PC-3 (cell line): ENCODE measurements at regions not wholly inside any gene's neighbourhood (a gene's known extent, or its start where the extent isn't known, plus 50 kb on each side); places are given as distances from the start of the nearest gene placed in this dataset.

ENCODE experiments used
- ATAC-seq: fragments of 200-7000 bp; cut with Tn5 transposase; 2 replicates; pipeline ENCODE4 v1.9.1; 2020; ENCODE audit warnings: mild to moderate bottlenecking, moderate library complexity
- BruUV-seq: library from RNA; stranded (reverse); fragments of 400-500 nt; replicated peaks from 2 replicates; lab custom pipeline; 2021; lab: Mats Ljungman, UMichigan
- CTCF ChIA-PET: fragments of 300-600 bp; sonication (Branson Sonifier 250); formaldehyde crosslinking; loops from one replicate; lab custom pipeline; 2022; ENCODE audit warnings: antibody characterized with exemption; lab: Charles Lee
- POLR2A ChIA-PET: fragments of 300-600 bp; sonication (Branson Sonifier 250); formaldehyde crosslinking; loops from one replicate; lab custom pipeline; 2022; ENCODE audit warnings: antibody characterized with exemption; ENCODE audit not compliant: unreplicated experiment; lab: Charles Lee
- DNase-seq: peaks from one replicate; pipeline ENCODE4 v3.0.0-alpha.2; 2015
- H2AFZ ChIP-seq: fragments of 300-600 bp; sonication (generic); 2 replicates; pipeline ENCODE4 v1.6.0; 2016; ENCODE audit warnings: antibody characterized with exemption, low read length
- H3F3A ChIP-seq: fragments of 300-600 bp; sonication (generic); one replicate; pipeline ENCODE4 v1.6.0; 2017; ENCODE audit warnings: antibody characterized with exemption, low read length, control low read depth, mild to moderate bottlenecking; ENCODE audit not compliant: unreplicated experiment
- H3K27ac ChIP-seq: fragments of 300-600 bp; sonication (generic); 2 replicates; pipeline ENCODE4 v1.5.1; 2016; ENCODE audit warnings: mild to moderate bottlenecking, low read length
- H3K27me3 ChIP-seq: fragments of 300-600 bp; sonication (generic); 2 replicates; pipeline ENCODE4 v1.6.1; 2016; ENCODE audit warnings: low read length, mixed read lengths
- H3K36me3 ChIP-seq: fragments of 300-600 bp; sonication (generic); 2 replicates; pipeline ENCODE4 v1.6.1; 2016; ENCODE audit warnings: low read depth, mixed run types, low read length, mixed read lengths
- H3K4me1 ChIP-seq: fragments of 300-600 bp; sonication (generic); 2 replicates; pipeline ENCODE4 v1.5.1; 2016; ENCODE audit warnings: low read length; ENCODE audit not compliant: insufficient read depth
- H3K4me2 ChIP-seq: fragments of 300-600 bp; sonication (generic); 2 replicates; pipeline ENCODE4 v1.6.0; 2016; ENCODE audit warnings: low read length
- H3K4me3 ChIP-seq: fragments of 300-600 bp; sonication (generic); 2 replicates; pipeline ENCODE4 v1.5.1; 2016; ENCODE audit warnings: mild to moderate bottlenecking, low read length, mixed read lengths
- H3K79me2 ChIP-seq: fragments of 300-600 bp; sonication (generic); 2 replicates; pipeline ENCODE4 v1.6.1; 2017; ENCODE audit warnings: low read length, mixed read lengths
- H3K9ac ChIP-seq: fragments of 300-600 bp; sonication (generic); 2 replicates; pipeline ENCODE4 v1.6.0; 2016; ENCODE audit warnings: mild to moderate bottlenecking, low read length
- H3K9me2 ChIP-seq: fragments of 300-600 bp; sonication (generic); replicated peaks from 2 replicates; pipeline ENCODE4 v1.6.1; 2016; ENCODE audit warnings: mixed run types, low read length, mixed read lengths
- H3K9me3 ChIP-seq: fragments of 300-600 bp; sonication (generic); 2 replicates; pipeline ENCODE4 v1.6.1; 2016; ENCODE audit warnings: low read length, mixed read lengths
- H4K20me1 ChIP-seq: fragments of 300-600 bp; sonication (generic); 2 replicates; pipeline ENCODE4 v1.6.1; 2016; ENCODE audit warnings: low read length, mixed read lengths
- EZH2 ChIP-seq: fragments of 300-600 bp; sonication (generic); IDR thresholded peaks from one replicate; pipeline ENCODE4 v1.6.1; 2017; ENCODE audit warnings: antibody characterized with exemption, mild to moderate bottlenecking, low read length; ENCODE audit not compliant: unreplicated experiment
- EZH2phosphoT487 ChIP-seq: fragments of 300-600 bp; sonication (generic); IDR thresholded peaks from 2 replicates; pipeline ENCODE4 v1.6.1; 2018; ENCODE audit warnings: mild to moderate bottlenecking, antibody characterized with exemption, low read length, borderline replicate concordance
- intact Hi-C: fragments of 100-400 bp; cut with micrococcal nuclease; formaldehyde crosslinking; loops from 2 replicates; pipeline ENCODE4 v1.9.0; 2023
- TF ChIP-seq, protein P1 (sequence below): fragments of 300-600 bp; sonication (generic); conservative IDR thresholded peaks from 2 replicates; pipeline ENCODE4 v1.5.1; 2017; ENCODE audit warnings: antibody characterized with exemption, low read depth, mild to moderate bottlenecking, low read length

DNA sequence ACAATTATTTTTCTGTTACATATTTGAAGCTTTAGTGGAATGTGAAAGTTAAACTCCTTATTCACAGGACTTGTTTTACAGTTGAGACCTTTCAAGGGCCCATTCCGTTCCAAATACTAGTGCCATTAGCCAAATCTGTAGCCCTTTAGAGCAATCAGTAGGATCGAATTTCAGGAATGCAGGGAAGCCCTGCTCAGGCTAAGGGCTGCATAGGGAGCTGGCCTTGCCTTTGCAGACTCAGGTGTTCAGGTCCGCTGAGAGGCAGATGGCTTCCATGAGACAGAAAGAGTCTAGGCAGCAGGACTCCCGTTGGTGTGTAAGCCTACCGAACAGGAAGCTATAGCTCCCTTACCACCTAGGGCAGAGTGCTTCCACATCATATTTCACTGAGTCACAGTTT lies 150.1 kb upstream of the SLC27A6 start:
- no peaks in the 10 kb centered on the region for H3K9me2 ChIP-seq
- ChIA-PET POLR2A (no interaction called here), CTCF (no interaction called here)
- no peaks in the 10 kb centered on the region for H3F3A ChIP-seq
- H3K4me3 ChIP-seq, result no peak overlapping the region
- H2AFZ ChIP-seq, result no peak overlapping the region
- no peak overlapping the region for H3K9ac ChIP-seq
- H3K9me3 ChIP-seq, result no peaks in the 10 kb centered on the region
- DNase-seq (no peak), ATAC-seq (no peak)
- H3K4me2 ChIP-seq, result no peak overlapping the region
- H3K36me3 ChIP-seq, result no peaks in the 10 kb centered on the region
- no peaks in the 10 kb centered on the region for H3K27me3 ChIP-seq
- no peaks in the 10 kb centered on the region for H4K20me1 ChIP-seq
- no peak overlapping the region for H3K27ac ChIP-seq
- H3K4me1 ChIP-seq, result no peaks in the 10 kb centered on the region
- no peaks in the 10 kb centered on the region for H3K79me2 ChIP-seq
- intact Hi-C loops, result no loop called here
- TF ChIP-seq EZH2phosphoT487 (no peak), EZH2 (no peak)
- TF ChIP-seq, protein P1, sequence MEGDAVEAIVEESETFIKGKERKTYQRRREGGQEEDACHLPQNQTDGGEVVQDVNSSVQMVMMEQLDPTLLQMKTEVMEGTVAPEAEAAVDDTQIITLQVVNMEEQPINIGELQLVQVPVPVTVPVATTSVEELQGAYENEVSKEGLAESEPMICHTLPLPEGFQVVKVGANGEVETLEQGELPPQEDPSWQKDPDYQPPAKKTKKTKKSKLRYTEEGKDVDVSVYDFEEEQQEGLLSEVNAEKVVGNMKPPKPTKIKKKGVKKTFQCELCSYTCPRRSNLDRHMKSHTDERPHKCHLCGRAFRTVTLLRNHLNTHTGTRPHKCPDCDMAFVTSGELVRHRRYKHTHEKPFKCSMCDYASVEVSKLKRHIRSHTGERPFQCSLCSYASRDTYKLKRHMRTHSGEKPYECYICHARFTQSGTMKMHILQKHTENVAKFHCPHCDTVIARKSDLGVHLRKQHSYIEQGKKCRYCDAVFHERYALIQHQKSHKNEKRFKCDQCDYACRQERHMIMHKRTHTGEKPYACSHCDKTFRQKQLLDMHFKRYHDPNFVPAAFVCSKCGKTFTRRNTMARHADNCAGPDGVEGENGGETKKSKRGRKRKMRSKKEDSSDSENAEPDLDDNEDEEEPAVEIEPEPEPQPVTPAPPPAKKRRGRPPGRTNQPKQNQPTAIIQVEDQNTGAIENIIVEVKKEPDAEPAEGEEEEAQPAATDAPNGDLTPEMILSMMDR, result no peak
- BruUV-seq, result no TSS peak

DNA sequence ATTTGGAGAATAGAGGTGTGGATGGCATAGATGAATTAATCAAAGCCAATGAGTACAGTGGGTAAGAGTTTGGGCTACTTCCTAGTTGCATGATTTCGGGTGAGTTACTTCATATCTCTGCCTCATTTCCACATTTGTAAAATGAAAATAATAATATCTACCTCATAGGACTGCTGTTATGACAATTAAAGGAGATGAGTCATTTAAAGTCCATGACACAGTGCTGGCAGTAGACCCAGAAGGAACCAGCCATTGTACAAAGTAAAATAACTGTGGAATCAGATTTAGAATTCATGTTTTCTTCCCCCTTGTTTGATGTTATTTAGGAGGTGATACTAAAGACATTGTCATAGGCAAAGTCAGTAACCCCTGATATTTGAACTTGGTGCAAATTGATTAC lies 139.5 kb upstream of the SLC27A6 start:
- H4K20me1 ChIP-seq, result no peaks in the 10 kb centered on the region
- BruUV-seq, result no TSS peak
- no peak overlapping the region for H3K27ac ChIP-seq
- no peak overlapping the region for H3K9ac ChIP-seq
- H3K4me1 ChIP-seq, result peaks cover 5% of the 10 kb centered on the region; the same call in 1 of the 2 replicates
- H3K4me2 ChIP-seq, result no peak overlapping the region
- H3F3A ChIP-seq, result no peaks in the 10 kb centered on the region
- H2AFZ ChIP-seq, result no peak overlapping the region
- ChIA-PET POLR2A (no interaction called here), CTCF (no interaction called here)
- H3K79me2 ChIP-seq, result no peaks in the 10 kb centered on the region
- no peaks in the 10 kb centered on the region for H3K36me3 ChIP-seq
- DNase-seq (peak; percentile 55), ATAC-seq (peak; percentile 92)
- H3K27me3 ChIP-seq, result no peaks in the 10 kb centered on the region
- TF ChIP-seq EZH2 (no peak), EZH2phosphoT487 (no peak)
- TF ChIP-seq, protein P1, result no peak
- no peaks in the 10 kb centered on the region for H3K9me2 ChIP-seq
- no peak overlapping the region for H3K4me3 ChIP-seq
- H3K9me3 ChIP-seq, result no peaks in the 10 kb centered on the region
- intact Hi-C loops, result no loop called here

DNA sequence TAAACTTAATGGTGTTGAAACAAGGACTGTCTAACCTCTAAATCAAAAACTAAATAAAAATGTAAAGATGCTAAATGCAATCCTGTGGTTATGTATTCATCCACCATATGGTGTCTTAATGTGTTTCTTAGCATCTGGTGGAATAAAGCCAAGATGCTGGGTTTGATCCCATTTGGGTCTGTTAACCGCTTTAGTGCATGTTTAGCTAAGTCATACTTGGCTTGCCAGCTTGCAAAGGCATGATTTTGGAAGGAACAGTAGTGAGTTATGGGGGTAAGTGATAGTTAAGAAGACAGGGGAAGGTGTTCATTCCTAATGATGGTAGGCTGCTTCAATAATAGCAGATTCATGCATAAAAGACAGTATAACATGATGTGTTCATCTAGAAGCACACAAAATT lies 139.0 kb upstream of the SLC27A6 start:
- ATAC-seq (no peak), DNase-seq (no peak)
- TF ChIP-seq EZH2, result no peak
- TF ChIP-seq, protein P1, result no peak
- no peak for TF ChIP-seq EZH2phosphoT487
- Histone ChIP-seq H3K27me3 (no peaks in the 10 kb centered on the region), H3K4me1 (peaks cover 5% of the 10 kb centered on the region; the same call in 1 of the 2 replicates), H2AFZ (no peak overlapping the region), H3K9me2 (no peaks in the 10 kb centered on the region), H3K9me3 (no peaks in the 10 kb centered on the region), H4K20me1 (no peaks in the 10 kb centered on the region), H3K36me3 (no peaks in the 10 kb centered on the region), H3F3A (no peaks in the 10 kb centered on the region), H3K79me2 (no peaks in the 10 kb centered on the region), H3K4me3 (no peak overlapping the region), H3K4me2 (no peak overlapping the region), H3K27ac (no peak overlapping the region), H3K9ac (no peak overlapping the region)
- ChIA-PET CTCF (no interaction called here), POLR2A (no interaction called here)
- intact Hi-C loops, result no loop called here
- no TSS peak for BruUV-seq
